Thoracic aorta (tissue), 2 donors: ENCODE measurements at regions not wholly inside any gene's neighbourhood (a gene's known extent, or its start where the extent isn't known, plus 50 kb on each side); places are given as distances from the start of the nearest gene placed in this dataset.
"Not testable (repeated sequence)": the region's sequence is repeated elsewhere in the genome, so short reads cannot be mapped to it uniquely, and the experiment has no call there.

ENCODE experiments used
- ATAC-seq: fragments of 150-250 bp; one replicate; pipeline ENCODE4 v1.8.0; 2017; ENCODE audit warnings: low read depth; ENCODE audit not compliant: insufficient number of reproducible peaks, low FRiP score
- DNase-seq: peaks from one replicate; pipeline ENCODE4 v3.0.0-alpha.2; 2020; ENCODE audit warnings: low spot score
- H3K27ac ChIP-seq, 2 donors: fragments of 200-600 bp; sonication (generic); 1 replicate in 1 of 2; 2 replicates in 1 of 2; pipeline ENCODE4 v1.5.1; 2016; ENCODE audit warnings: mild to moderate bottlenecking in 2 of 2, moderate library complexity in 2 of 2
- H3K27me3 ChIP-seq: fragments of 200-600 bp; sonication (generic); replicated peaks from 2 replicates; pipeline ENCODE4 v1.6.0; 2016; ENCODE audit warnings: mild to moderate bottlenecking; ENCODE audit not compliant: insufficient read depth
- H3K36me3 ChIP-seq: fragments of 200-600 bp; sonication (generic); one replicate; pipeline ENCODE4 v1.5.1; 2016
- H3K4me1 ChIP-seq, 2 donors: fragments of 200-600 bp; sonication (generic); 1 replicate in 1 of 2; 2 replicates in 1 of 2; pipeline versions ENCODE4 v1.5.1 to v1.6.0; 2016; ENCODE audit warnings: low read depth in 2 of 2, mild to moderate bottlenecking in 1 of 2; ENCODE audit not compliant: control insufficient read depth in 1 of 2
- H3K4me3 ChIP-seq: fragments of 200-600 bp; sonication (generic); 2 replicates; pipeline ENCODE4 v1.5.1; 2016; ENCODE audit warnings: mild to moderate bottlenecking
- H3K9me3 ChIP-seq: fragments of 200-600 bp; sonication (generic); 2 replicates; pipeline ENCODE4 v1.5.1; 2016
- CTCF ChIP-seq: fragments of 200-600 bp; sonication (generic); IDR thresholded peaks from one replicate; pipeline ENCODE4 v1.5.1; 2019; ENCODE audit warnings: antibody characterized with exemption

GRCh38 chr10:32217216-32217615 is 129.7 kb downstream of the EPC1 start:
- H3K9me3 ChIP-seq = no peaks in the 10 kb centered on the region
- TF ChIP-seq CTCF = no peak
- ATAC-seq (no peak), DNase-seq (no peak)
- no peaks in the 10 kb centered on the region for H3K4me1 ChIP-seq
- no peak overlapping the region for H3K4me3 ChIP-seq
- no peaks in the 10 kb centered on the region for H3K27me3 ChIP-seq
- no peak overlapping the region for H3K27ac ChIP-seq
- H3K36me3 ChIP-seq = no peaks in the 10 kb centered on the region

- not testable (repeated sequence) for H3K4me1 ChIP-seq, H3K27ac ChIP-seq, H3K36me3 ChIP-seq, ATAC-seq, H3K27me3 ChIP-seq, H3K4me3 ChIP-seq, DNase-seq, H3K9me3 ChIP-seq
Observed at GRCh38 chr10:32213838-32214237, 133.1 kb downstream of the EPC1 start.

GRCh38 chr10:32211046-32211363 is 136.0 kb downstream of the EPC1 start:
- no peak for DNase-seq
- H3K4me1 ChIP-seq = peaks cover 0 to 2% of the 10 kb centered on the region in 2 donors
- no peak for ATAC-seq
- H3K36me3 ChIP-seq = no peaks in the 10 kb centered on the region
- no peak overlapping the region for H3K4me3 ChIP-seq
- no peak for TF ChIP-seq CTCF
- no peaks in the 10 kb centered on the region for H3K27me3 ChIP-seq
- no peaks in the 10 kb centered on the region for H3K9me3 ChIP-seq
- no peak overlapping the region for H3K27ac ChIP-seq

- Histone ChIP-seq H3K9me3 (no peaks in the 10 kb centered on the region), H3K36me3 (no peaks in the 10 kb centered on the region), H3K4me1 (peaks cover 0 to 7% of the 10 kb centered on the region in 2 donors), H3K27ac (no peak overlapping the region), H3K27me3 (no peaks in the 10 kb centered on the region), H3K4me3 (no peak overlapping the region)
- no peak for DNase-seq
- TF ChIP-seq CTCF = peak; percentile 36
- ATAC-seq = no peak
Observed at GRCh38 chr10:32210306-32211045, 136.5 kb downstream of the EPC1 start.

- not testable (repeated sequence) for ATAC-seq, H3K27ac ChIP-seq, DNase-seq, H3K36me3 ChIP-seq, H3K4me3 ChIP-seq, H3K27me3 ChIP-seq, H3K9me3 ChIP-seq
- peaks cover 0 to 11% of the 10 kb centered on the region in 2 donors for H3K4me1 ChIP-seq
Observed at GRCh38 chr10:32208005-32208404, 139.0 kb downstream of the EPC1 start.

- Histone ChIP-seq H3K4me1 (peaks cover 0 to 11% of the 10 kb centered on the region in 2 donors), H3K27ac (no peak overlapping the region), H3K9me3 (no peaks in the 10 kb centered on the region), H3K4me3 (no peak overlapping the region), H3K27me3 (no peaks in the 10 kb centered on the region), H3K36me3 (no peaks in the 10 kb centered on the region)
- peak; percentile 62 for TF ChIP-seq CTCF
- DNase-seq (no peak), ATAC-seq (no peak)
Observed at GRCh38 chr10:32207544-32207943, 139.4 kb downstream of the EPC1 start.
